Activated naive CD4-positive, alpha-beta T cell treated with anti-CD3 and anti-CD28 coated beads, Interleukin-2, amount 50 U/mL, for 24 hours (primary cell): ENCODE measurements at regions not wholly inside any gene's neighbourhood (a gene's known extent, or its start where the extent isn't known, plus 50 kb on each side); places are given as distances from the start of the nearest gene placed in this dataset.
"Not testable (repeated sequence)": the region's sequence is repeated elsewhere in the genome, so short reads cannot be mapped to it uniquely, and the experiment has no call there.

Source experiments
- H3K27ac Mint-ChIP-seq: one replicate; pipeline ENCODE4 v1.8.0; 2021; ENCODE audit warnings: mild to moderate bottlenecking, mixed read lengths
- H3K27me3 Mint-ChIP-seq: one replicate; pipeline ENCODE4 v1.8.0; 2021; ENCODE audit warnings: mixed read lengths
- H3K36me3 Mint-ChIP-seq: one replicate; pipeline ENCODE4 v1.8.0; 2021; ENCODE audit warnings: mixed read lengths
- H3K4me1 Mint-ChIP-seq: one replicate; pipeline ENCODE4 v1.8.0; 2021; ENCODE audit warnings: mixed read lengths
- H3K4me3 Mint-ChIP-seq: one replicate; pipeline ENCODE4 v1.8.0; 2021; ENCODE audit warnings: mild to moderate bottlenecking, mixed read lengths
- H3K9me3 Mint-ChIP-seq: one replicate; pipeline ENCODE4 v1.8.0; 2021; ENCODE audit warnings: mixed read lengths

DNA sequence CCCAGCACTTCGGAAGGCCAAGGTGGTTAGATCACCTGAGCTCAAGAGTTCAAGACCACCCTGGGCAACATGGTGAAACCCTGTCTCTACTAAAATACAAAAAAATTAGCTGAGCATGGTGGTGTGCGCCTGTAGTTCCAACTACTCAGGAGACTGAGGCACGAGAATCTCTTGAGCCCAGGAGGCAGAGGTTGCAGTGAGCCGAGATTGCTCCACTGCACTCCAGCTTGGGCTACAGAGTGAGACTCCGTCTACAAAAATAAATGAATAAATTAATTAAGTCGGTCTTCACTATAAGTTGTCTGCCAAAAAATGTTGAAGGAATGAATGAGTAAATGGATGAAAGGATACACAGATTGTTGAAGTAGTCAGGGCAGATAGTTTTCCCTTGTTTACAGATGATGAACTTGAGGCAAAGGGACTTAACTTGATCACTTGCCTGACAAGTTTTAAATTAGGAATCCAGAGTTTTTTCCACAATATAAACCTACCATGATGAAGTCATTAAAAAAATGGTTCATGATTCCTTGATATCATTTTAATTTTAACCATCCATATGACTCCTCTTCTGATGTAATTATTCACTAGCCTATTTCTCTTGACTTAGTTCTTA is 130.8 kb downstream of the TLR5 start:
- H3K27me3 Mint-ChIP-seq, result peaks cover 2% of the 10 kb centered on the region
- H3K4me3 Mint-ChIP-seq, result no peak overlapping the region
- H3K4me1 Mint-ChIP-seq, result no peaks in the 10 kb centered on the region
- no peak overlapping the region for H3K27ac Mint-ChIP-seq
- no peaks in the 10 kb centered on the region for H3K9me3 Mint-ChIP-seq
- no peaks in the 10 kb centered on the region for H3K36me3 Mint-ChIP-seq

GRCh38 chr1:223012938-223013337 is 130.1 kb downstream of the TLR5 start:
- Mint-ChIP-seq H3K27me3 (peaks cover 2% of the 10 kb centered on the region), H3K27ac (no peak overlapping the region), H3K4me1 (no peaks in the 10 kb centered on the region), H3K9me3 (no peaks in the 10 kb centered on the region), H3K4me3 (no peak overlapping the region), H3K36me3 (no peaks in the 10 kb centered on the region)

DNA sequence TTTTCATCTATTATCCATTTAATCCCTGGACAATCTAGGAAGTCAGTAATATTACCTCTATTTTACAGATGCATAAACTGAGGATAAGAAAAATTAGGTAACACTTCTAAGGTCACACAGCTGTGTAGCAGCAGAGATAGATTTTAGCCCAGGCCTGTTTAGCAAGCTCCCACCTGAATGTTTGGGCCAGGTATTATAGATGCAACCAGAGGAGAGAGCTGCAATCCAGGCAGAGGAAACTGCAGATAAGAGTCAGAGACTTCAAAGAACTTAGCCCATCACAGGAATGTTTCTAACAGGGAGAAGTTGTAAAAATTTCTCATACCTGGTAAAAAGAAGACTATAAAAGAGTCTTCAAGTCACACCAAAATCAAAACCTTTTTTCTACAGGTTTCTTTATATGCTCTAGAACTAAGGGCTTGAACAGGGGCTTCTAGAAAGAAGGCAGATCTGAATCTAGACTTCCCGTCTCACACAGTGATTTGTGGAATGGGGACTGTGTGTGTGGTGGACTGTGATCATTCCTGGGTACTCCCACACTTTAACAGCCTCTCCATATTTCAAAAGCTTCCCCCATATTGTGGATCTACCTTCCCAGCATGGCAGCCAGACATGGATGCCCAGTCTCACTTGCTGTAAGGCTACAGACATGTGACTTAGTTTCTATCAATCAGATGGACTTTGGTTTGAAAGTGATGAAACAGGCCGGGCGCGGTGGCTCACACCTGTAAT is 128.7 kb downstream of the TLR5 start:
- Mint-ChIP-seq H3K27ac (no peak overlapping the region), H3K36me3 (no peaks in the 10 kb centered on the region), H3K27me3 (peaks cover 2% of the 10 kb centered on the region), H3K4me3 (no peak overlapping the region), H3K9me3 (no peaks in the 10 kb centered on the region), H3K4me1 (no peaks in the 10 kb centered on the region)

DNA sequence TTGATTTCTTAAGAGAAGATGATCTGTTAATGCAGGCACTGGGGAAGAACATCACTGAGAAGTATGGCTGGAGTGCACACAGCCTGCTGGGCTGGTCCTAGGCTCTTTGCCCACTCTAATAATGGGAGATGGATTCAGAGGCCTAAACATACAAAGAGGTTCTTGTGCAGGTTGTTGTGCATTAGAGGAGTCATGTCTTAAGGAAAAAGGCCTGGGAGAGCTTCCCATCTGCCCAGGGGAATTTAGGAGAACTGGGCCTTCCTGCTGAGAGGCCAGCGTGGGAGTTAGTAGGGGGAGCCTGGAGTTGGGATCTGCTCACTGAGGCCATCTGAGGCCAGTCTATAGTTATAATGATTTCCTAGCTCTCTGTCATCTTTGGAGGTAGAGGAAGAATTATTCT is 126.7 kb downstream of the TLR5 start:
- H3K36me3 Mint-ChIP-seq, result no peaks in the 10 kb centered on the region
- peaks cover 2% of the 10 kb centered on the region for H3K27me3 Mint-ChIP-seq
- H3K4me1 Mint-ChIP-seq, result no peaks in the 10 kb centered on the region
- H3K9me3 Mint-ChIP-seq, result no peaks in the 10 kb centered on the region
- no peak overlapping the region for H3K4me3 Mint-ChIP-seq
- no peak overlapping the region for H3K27ac Mint-ChIP-seq

DNA sequence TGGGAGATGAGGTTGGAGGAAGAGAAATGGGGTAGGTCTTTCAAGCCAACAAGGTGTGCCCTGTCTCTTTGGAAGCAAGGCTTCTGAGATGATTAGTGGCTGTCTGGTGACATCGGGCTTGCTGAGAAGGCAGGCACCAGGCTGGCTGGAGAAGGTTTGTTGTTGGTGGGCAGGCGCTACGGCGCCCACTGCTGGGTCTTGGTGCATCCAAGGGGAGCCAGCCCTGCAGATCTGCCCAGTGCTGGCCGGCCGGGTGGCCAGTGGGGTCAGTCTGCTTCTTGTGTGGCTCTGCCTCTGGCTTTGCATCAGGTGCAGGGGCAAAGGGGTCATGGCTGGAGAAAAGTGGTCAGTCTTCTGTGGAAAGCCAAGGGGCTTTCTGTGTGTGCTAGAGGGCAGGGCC is 126.2 kb downstream of the TLR5 start:
- H3K36me3 Mint-ChIP-seq, result no peaks in the 10 kb centered on the region
- peaks cover 2% of the 10 kb centered on the region for H3K27me3 Mint-ChIP-seq
- H3K27ac Mint-ChIP-seq, result no peak overlapping the region

DNA sequence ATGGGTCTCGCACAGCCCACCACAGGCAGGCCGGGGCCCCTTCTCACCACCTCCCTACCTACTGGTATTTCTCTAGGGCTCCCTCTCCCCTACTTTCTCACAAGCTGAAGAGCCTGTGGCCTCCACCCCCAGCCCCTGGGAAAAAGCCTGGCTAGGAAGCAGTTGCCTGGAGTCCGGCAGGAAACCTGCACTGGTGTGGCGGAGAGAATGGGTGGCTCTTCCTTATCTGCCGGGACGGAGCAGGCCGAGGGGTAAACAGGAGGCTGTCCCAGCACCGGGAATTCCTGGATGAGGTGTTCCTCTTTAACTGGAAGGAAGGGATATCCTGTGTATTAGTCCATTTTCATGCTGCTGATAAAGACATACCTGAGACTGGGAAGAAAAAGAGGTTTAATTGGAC is 125.8 kb downstream of the TLR5 start:
- no peak overlapping the region for H3K4me3 Mint-ChIP-seq
- H3K27ac Mint-ChIP-seq, result no peak overlapping the region
- no peaks in the 10 kb centered on the region for H3K4me1 Mint-ChIP-seq

More for the DNA sequence above, 126.2 kb downstream of the TLR5 start:
- H3K4me3 Mint-ChIP-seq, result no peak overlapping the region
- no peaks in the 10 kb centered on the region for H3K4me1 Mint-ChIP-seq
- no peaks in the 10 kb centered on the region for H3K9me3 Mint-ChIP-seq

DNA sequence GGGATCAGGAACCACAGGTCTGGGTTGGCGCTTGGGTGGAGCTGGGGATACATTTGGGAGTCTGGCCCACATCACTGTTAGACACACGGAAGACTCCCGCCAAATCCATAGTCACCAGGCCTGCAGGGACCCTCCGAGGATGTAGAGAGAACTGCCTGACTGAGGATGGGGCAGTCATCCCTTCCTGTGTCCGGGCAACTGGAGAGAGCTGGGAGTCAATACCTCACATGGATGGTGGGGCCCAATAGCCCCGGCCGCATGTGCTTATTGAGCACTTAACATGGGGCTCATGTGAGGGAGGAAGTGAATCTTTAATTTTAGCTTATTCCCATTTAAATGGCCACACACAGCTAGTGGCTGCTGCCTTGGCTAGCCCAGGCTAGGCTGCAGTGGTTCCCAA is 124.5 kb downstream of the TLR5 start:
- Mint-ChIP-seq H3K27ac (no peak overlapping the region), H3K27me3 (peaks cover 2% of the 10 kb centered on the region)

More for the DNA sequence above, 125.8 kb downstream of the TLR5 start:
- Mint-ChIP-seq H3K9me3 (no peaks in the 10 kb centered on the region), H3K36me3 (no peaks in the 10 kb centered on the region), H3K27me3 (peaks cover 2% of the 10 kb centered on the region)

GRCh38 chr1:223019256-223019655 is 123.8 kb downstream of the TLR5 start:
- peaks cover 2% of the 10 kb centered on the region for H3K27me3 Mint-ChIP-seq
- H3K4me1 Mint-ChIP-seq, result no peaks in the 10 kb centered on the region
- no peak overlapping the region for H3K4me3 Mint-ChIP-seq
- peaks cover 4% of the 10 kb centered on the region for H3K9me3 Mint-ChIP-seq
- H3K36me3 Mint-ChIP-seq, result no peaks in the 10 kb centered on the region
- no peak overlapping the region for H3K27ac Mint-ChIP-seq

More for the DNA sequence above, 124.5 kb downstream of the TLR5 start:
- Mint-ChIP-seq H3K36me3 (no peaks in the 10 kb centered on the region), H3K9me3 (no peaks in the 10 kb centered on the region), H3K4me1 (no peaks in the 10 kb centered on the region), H3K4me3 (no peak overlapping the region)

GRCh38 chr1:223020770-223021169 is 122.3 kb downstream of the TLR5 start:
- no peak overlapping the region for H3K27ac Mint-ChIP-seq
- no peaks in the 10 kb centered on the region for H3K36me3 Mint-ChIP-seq
- no peaks in the 10 kb centered on the region for H3K4me1 Mint-ChIP-seq

GRCh38 chr1:223022641-223023473 is 120.2 kb downstream of the TLR5 start:
- H3K36me3 Mint-ChIP-seq, result no peaks in the 10 kb centered on the region
- no peaks in the 10 kb centered on the region for H3K27me3 Mint-ChIP-seq
- no peaks in the 10 kb centered on the region for H3K4me1 Mint-ChIP-seq
- peaks cover 4% of the 10 kb centered on the region for H3K9me3 Mint-ChIP-seq
- H3K4me3 Mint-ChIP-seq, result no peak overlapping the region
- no peak overlapping the region for H3K27ac Mint-ChIP-seq

More at GRCh38 chr1:223020770-223021169, 122.3 kb downstream of the TLR5 start:
- Mint-ChIP-seq H3K27me3 (no peaks in the 10 kb centered on the region), H3K4me3 (no peak overlapping the region), H3K9me3 (peaks cover 4% of the 10 kb centered on the region)

DNA sequence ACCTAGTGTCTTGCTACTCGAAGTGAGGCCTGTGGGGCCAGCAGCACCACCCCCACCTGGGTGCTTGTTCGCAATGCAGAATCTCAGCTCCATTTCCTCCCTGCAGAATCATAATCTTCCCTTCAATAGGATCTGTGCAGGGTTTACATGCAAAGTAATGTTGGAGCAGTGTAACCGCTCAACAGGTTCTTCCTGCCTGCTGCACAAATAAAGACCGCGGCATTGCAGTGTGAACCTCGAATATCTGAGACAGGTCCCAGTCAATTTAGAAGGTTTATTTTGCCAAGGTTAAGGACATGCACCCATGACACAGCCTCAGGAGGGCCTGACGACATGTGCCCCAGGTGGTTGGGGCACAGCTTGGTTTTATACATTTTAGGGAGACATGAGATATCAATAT is 119.2 kb downstream of the TLR5 start:
- Mint-ChIP-seq H3K9me3 (peaks cover 4% of the 10 kb centered on the region), H3K27ac (no peak overlapping the region), H3K4me1 (no peaks in the 10 kb centered on the region), H3K36me3 (no peaks in the 10 kb centered on the region), H3K4me3 (no peak overlapping the region), H3K27me3 (no peaks in the 10 kb centered on the region)

DNA sequence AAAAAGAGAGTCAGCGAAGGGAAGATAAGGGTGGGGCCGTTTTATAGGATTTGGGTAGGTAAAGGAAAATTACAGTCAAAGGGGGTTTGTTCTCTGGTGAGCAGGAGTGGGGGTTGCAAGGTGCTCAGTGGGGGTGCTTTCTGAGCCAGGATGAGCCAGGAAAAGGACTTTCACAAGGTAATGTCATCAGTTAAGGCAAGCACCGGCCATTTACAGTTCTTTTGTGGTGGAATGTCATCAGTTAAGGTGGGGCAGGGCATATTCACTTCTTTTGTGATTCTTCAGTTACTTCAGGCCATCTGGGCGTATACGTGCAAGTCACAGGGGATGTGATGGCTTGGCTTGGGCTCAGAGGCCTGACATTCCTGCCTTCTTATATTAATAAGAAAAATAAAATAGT is 118.6 kb downstream of the TLR5 start:
- H3K27ac Mint-ChIP-seq, H3K4me3 Mint-ChIP-seq, H3K36me3 Mint-ChIP-seq, H3K9me3 Mint-ChIP-seq, H3K4me1 Mint-ChIP-seq, H3K27me3 Mint-ChIP-seq: not testable (repeated sequence)

- not testable (repeated sequence) for H3K27ac Mint-ChIP-seq, H3K27me3 Mint-ChIP-seq, H3K9me3 Mint-ChIP-seq, H3K36me3 Mint-ChIP-seq, H3K4me3 Mint-ChIP-seq, H3K4me1 Mint-ChIP-seq
Measured at GRCh38 chr1:223025190-223025734, 117.8 kb downstream of the TLR5 start.

GRCh38 chr1:223026639-223027038 is 116.4 kb downstream of the TLR5 start:
- H3K4me3 Mint-ChIP-seq, H3K4me1 Mint-ChIP-seq, H3K27ac Mint-ChIP-seq, H3K36me3 Mint-ChIP-seq, H3K27me3 Mint-ChIP-seq, H3K9me3 Mint-ChIP-seq: not testable (repeated sequence)

GRCh38 chr1:223029985-223030769 is 112.9 kb downstream of the TLR5 start:
- Mint-ChIP-seq H3K36me3 (no peaks in the 10 kb centered on the region), H3K27ac (no peak overlapping the region), H3K9me3 (no peaks in the 10 kb centered on the region), H3K4me1 (no peaks in the 10 kb centered on the region), H3K4me3 (no peak overlapping the region), H3K27me3 (no peaks in the 10 kb centered on the region)
